Stimulated activated CD4-positive, alpha-beta T cell treated with anti-CD3 and anti-CD28 coated beads, Interleukin-2, amount 100 ng/mL, for 4 hours (primary cell): ENCODE measurements at regions not wholly inside any gene's neighbourhood (a gene's known extent, or its start where the extent isn't known, plus 50 kb on each side); places are given as distances from the start of the nearest gene placed in this dataset.

Source experiments
- DNase-seq: peaks from one replicate; pipeline ENCODE4 v3.0.0-alpha.2; 2020; ENCODE audit warnings: low read depth

DNA sequence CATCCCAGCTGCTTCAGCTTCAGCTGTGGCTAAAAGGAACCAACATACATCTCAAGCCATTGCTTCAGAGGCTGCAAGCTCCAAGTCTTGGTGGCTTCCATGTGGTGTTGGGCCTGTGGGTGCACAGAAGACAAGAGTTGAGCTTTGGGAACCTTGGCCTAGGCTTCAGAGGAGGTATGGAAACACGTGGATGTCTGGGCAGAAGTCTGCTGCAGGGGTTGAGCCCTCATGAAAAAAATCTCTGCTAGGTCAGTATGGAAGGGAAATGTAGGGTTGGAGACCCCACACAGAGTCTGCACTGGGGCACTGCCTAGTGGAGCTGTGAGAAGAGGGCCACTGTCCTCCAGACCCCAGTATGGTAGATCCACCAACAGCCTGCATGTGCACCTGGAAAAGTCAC is 279.3 kb downstream of the MZT1 start:
- no peak for DNase-seq

GRCh38 chr13:72444999-72445398 is 282.4 kb downstream of the MZT1 start:
- no peak for DNase-seq

GRCh38 chr13:72437458-72437857 is 290.0 kb downstream of the MZT1 start:
- no peak for DNase-seq

DNA sequence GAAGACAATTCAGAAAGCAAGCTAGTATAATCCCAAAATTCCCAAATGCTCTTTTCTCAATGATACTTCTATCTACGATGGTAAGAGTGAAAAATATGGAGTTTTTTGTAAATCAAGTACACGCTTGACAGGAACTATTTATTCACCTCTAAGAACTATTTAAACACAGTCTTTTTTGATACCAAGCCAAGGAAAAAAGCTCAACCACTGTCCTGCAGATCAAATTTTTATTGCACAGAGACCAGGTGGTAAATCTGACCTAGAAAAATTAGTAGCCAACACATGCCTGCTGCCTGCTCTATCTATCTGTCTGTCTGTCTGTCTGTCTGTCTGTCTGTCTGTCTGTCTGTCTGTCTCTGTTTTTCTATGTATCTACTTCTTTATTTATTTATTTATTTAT is 292.2 kb downstream of the MZT1 start:
- no peak for DNase-seq

GRCh38 chr13:72431981-72432682 is 295.3 kb downstream of the MZT1 start:
- no peak for DNase-seq

DNA sequence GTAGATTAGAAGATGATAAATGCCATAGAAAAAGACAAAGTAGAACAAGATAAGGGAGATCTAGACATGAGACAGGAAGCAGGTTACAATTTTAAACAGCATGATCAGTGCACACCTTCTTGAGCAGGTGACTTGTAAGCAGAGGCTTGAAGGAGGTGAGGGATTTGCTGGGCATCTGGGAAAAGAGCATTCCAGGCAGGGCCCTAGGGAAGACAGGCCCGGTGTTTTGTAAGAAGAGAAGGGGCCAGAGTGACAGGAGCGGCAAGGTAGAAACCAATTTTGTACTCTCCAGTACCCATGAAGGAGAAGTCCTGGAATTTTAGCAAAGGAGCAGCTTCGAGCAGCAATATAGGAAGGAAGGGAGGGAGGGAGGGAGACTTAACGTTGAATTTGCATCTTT is 296.5 kb downstream of the MZT1 start:
- no peak for DNase-seq

- DNase-seq: no peak
Measured at GRCh38 chr13:72427757-72428528, 299.5 kb downstream of the MZT1 start.

DNA sequence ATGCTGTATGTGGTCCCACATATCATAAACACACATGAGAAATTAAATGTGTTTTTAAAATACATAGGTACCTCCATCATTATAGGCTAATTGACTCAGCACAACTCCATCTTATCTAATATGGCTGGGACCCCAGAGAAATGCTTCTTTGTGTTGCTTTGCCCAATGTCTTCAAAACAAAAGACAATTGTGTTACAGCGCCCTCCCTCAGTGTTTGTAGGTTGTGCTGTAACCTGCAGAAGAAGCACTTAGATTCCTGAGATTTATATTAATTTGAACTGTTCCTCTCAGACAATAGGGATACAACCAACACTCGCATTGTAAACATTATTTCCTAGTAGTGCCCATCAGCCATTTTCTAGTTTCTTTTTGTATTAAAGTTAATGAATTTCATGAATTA is 303.4 kb downstream of the MZT1 start:
- DNase-seq: no peak

- DNase-seq: no peak
Measured at GRCh38 chr13:72415817-72416216, 311.6 kb downstream of the MZT1 start.

DNA sequence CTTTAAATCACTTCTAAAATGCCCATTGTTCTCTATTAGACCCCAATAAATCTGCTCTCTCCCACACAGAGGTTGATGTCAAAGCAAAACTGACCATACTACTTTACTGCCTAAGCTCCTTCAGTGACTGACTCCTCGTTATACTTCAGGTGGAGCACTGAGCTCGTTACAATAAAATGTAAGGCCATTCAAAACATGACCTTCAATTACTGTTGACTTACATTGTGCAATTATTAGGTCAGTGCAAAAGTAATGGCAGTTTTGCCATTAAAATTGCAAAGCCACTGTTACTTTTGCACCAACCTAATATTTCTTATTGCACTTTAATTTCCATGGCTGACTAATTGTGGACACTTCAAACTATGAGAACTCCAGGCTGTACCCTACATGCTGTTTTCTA is 314.9 kb downstream of the MZT1 start:
- no peak for DNase-seq

- DNase-seq: no peak
Measured at GRCh38 chr13:72405441-72405840, 322.0 kb downstream of the MZT1 start.

DNA sequence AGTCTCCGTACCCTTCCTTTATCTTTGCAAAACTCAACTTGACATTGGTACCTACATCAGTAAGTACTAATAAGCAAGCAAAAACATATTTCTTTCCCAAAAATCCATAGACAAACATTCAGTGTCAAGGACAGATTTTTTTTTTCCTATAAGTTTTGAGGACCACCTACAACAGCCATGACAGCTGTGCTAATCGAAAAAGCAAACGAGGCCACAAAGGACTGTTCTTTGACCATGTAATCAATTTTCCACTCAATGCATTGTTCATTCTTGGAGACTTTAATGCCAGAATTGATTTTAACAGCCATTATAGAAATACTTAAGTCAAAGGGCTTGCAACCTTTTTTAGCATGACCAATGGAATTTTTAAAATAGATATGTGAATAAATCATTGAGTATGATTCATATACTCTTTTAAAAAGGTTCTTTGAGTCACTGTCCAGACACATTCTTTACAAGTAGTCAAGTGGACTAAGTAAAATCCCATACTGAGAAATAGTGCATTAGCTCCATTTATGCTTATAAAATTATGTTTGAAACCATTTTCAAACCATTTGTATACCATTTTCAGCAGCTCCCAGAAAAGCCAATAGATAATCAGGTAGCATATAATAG is 323.9 kb downstream of the MZT1 start:
- no peak for DNase-seq

- no peak for DNase-seq
Measured at GRCh38 chr13:72400856-72401255, 326.6 kb downstream of the MZT1 start.

DNA sequence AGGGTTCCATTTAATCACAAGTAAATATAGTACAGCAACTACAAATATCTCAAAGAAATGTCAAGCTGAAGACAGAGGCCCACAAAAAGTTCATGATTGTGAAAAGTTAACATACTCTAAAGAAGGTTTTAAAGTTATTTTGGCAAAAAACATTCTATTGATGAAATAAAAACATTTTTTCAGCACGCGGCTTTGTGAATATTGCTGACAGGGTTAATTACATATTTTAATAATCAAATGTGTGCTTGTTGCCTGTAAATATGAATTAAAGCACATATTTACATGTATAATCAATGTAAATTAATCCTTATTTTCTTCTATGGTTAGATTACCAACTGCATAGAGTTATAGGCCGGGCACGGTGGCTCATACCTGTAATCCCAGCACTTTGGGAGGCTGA is 328.1 kb downstream of the MZT1 start:
- no peak for DNase-seq

DNA sequence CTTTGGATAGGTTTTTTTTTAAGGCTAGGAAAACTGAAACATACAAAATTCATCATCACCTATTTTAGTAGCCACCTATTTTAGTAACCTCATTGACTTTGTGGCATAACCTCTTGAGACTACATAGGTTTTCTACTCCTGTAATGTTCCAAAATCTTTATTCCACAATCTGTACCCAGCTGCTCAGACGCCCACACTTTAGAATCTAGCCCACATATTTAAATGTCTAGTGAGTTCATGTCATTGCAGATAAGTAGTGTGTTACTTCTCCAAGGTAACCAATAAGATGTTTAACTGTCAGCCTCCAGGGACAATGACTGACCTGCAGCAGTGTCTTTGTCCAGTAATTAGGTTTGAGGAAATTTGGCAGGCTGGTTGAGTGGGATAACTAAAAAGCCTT is 330.2 kb downstream of the MZT1 start:
- DNase-seq: no peak

DNA sequence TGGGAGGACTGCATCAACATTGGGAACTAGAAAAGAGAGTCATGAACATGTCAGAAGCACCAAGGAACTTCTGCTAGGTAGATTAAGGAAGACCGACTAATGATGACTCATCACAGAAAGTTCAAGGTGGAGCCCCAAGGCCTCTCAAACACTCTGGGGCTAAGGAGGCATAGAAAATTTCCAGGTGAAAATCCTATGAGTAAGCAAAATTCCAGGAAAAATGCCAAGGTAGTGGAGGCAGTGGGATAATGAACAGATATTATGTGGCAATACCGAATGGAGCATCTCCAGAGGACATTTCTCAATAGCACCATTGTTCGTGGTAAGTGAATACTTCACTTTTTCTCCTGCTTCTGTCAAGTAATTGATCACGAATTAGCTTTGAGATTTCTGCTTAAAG is 336.5 kb downstream of the MZT1 start:
- no peak for DNase-seq

DNA sequence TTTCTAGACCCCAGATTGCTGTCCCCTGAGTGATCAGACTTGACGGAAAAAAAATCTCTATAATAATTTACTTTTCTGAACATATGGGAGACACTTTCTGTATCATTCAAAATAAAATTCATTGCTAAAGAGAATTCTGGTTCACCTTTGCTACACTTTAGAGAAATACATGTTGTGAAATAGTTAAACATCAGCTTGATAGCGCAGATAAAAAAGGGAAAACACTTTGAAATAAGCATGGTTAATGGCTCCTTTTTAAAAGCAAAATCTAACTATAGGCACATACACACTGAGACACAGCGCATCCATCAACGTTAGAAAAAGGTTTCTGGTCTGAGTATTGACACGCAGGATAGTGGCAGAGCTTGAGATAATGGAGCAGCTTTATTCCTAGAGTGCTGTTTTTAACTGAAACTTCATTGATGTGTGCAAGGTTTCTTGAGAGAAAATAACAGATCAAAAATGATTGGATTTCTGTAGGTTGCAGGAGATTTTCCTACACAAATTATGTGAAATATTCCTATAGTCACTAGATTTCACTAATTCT is 341.2 kb downstream of the MZT1 start:
- no peak for DNase-seq

GRCh38 chr13:72384879-72385278 is 342.6 kb downstream of the MZT1 start:
- DNase-seq: no peak

DNA sequence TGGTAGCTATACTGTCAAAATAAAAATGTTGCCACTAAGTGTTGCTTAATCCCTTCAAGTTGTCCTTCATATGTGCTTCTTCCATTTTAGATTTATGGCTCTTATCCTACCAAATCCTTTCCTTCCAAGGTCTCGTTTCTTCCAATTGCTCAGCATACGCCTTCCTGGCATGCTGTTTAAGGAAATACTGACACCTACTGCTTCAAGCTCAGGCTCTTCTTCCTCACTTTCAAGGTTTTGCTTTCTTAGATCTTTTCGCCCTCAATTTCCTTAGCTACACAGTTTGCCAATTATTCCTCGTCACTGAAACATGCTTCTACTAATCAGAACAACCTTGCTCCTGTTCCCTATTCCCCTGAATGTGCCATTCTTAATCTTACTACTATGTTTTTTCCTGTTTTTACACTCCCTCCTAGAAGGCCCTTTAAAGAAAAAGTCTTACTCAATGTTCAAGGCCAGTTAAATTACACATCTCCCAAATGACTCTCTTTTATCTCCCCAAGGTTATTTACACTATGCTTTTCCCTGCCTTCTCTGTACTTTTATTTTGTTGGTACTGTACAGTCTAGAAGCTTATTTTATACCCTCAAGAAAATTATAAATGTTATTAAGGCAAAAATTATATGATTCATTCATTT is 343.1 kb downstream of the MZT1 start:
- no peak for DNase-seq

GRCh38 chr13:72383646-72384045 is 343.8 kb downstream of the MZT1 start:
- DNase-seq: no peak

DNA sequence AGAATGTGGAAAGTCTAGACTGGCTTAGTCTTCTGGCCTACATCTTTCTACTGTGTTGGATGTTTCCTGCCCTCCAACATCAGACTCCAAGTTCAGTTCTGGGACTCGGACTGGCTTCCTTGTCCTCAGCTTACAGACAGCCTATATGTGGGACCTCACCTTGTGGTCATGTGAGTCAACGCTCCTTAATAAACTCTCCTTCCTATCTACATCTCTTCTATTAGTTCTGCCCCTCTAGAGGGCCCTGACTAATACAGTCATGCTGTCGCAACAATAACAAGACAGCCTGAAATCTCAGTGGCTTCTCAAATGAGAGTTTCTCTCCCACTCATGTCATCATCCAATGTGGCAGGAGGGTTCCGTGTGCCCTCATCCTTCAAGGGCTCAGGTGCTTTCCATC is 347.8 kb downstream of the MZT1 start:
- no peak for DNase-seq

- no peak for DNase-seq
Measured at GRCh38 chr13:72368031-72368430, 359.4 kb downstream of the MZT1 start.

DNA sequence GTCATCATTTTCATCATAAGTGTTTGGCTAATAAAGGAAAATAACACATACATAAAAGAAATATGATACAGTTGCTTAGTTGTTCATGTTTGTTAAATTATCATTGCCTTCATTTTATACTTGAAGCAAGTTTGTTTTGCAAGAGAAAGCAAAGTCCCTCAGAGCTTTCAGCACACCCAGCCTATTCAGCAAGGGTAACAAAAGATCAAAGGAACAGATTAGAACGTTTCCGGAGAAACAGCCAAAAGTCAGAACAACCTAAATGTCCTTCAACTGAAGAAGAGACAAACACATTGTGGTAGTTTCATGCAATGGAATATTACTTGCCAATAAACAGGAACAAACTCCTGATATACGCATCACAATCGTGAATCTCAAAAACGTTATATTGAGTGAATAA is 380.7 kb downstream of the MZT1 start:
- no peak for DNase-seq
